ENCODE measurements at regions not wholly inside any gene's neighbourhood (a gene's known extent, or its start where the extent isn't known, plus 50 kb on each side); places are given as distances from the start of the nearest gene placed in this dataset.
"Not testable (repeated sequence)": the region's sequence is repeated elsewhere in the genome, so short reads cannot be mapped to it uniquely, and the experiment has no call there.

DNA sequence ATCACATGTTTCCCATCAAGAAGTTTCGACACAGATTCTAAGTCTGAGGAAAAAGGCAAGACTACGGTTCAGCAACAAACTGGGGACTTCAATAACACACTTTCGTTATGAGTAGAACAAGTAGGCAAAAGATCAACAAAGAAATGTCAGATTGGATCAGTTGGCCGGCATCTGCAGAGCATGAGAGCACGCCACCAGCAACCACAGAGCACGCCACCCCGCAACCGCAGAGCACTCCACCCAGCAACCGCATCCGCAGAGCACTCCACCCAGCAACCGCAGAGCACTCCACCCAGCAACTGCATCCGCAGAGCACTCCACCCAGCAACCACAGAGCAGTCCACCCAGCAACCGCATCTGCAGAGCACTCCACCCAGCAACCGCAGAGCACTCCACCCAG, 89.7 kb upstream of the FAM20C start:
- no peak for TF ChIP-seq CTCF (IDR thresholded peaks at IDR 0.05; ENCODE audit: low read depth, low read length, missing control alignments)
- DNase-seq (ENCODE audit: low read depth), result no peak
- no peak overlapping the region for H3K4me3 ChIP-seq (ENCODE audit: low read depth, low read length)
- in situ Hi-C loops (cut with HindIII; ENCODE audit: low sequenced_read_pairs), result no loop called here

DNA sequence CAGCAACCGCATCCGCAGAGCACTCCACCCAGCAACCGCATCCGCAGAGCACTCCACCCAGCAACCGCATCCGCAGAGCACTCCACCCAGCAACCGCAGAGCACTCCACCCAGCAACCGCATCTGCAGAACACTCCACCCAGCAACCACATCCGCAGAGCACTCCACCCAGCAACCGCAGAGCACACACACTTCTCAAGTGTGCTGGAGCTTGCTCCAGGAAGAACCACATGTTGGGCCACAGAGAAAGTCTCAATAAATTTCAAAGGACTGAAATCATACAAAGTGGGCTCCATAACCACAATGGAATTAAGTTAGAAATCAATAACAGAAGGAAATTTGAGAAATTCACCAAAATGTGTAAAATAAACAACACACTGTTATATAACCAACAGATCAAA, 88.4 kb upstream of the FAM20C start:
- DNase-seq (ENCODE audit: low read depth); in situ Hi-C loops (cut with HindIII; ENCODE audit: low sequenced_read_pairs); H3K4me3 ChIP-seq (ENCODE audit: low read depth, low read length): not testable (repeated sequence)

DNA sequence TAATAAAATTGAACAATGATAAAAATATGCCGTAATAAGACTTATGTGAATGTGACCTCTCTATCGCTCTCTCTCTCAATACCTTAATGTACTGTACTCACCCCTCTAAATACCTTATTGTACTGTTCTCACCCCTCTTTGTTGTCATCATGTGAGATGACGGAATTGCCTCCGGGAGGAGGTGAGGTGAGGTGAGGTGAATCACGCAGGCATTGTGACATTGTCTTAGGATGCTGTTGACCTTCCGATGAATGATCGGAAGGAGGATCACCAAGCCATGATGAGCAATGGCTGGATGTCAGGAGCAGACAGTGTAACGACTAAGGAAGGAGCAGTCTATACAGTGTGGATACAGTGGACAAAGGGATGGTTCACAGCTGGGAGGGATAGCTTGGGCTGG, 87.4 kb upstream of the FAM20C start:
- TF ChIP-seq CTCF (IDR thresholded peaks at IDR 0.05; ENCODE audit: low read depth, low read length, missing control alignments), result no peak
- no peak for DNase-seq (ENCODE audit: low read depth)
- no peak overlapping the region for H3K4me3 ChIP-seq (ENCODE audit: low read depth, low read length)
- in situ Hi-C loops (cut with HindIII; ENCODE audit: low sequenced_read_pairs), result no loop called here

GRCh38 chr7:106356-106755, 86.0 kb upstream of the FAM20C start:
- in situ Hi-C loops (cut with HindIII; ENCODE audit: low sequenced_read_pairs), result no loop called here
- H3K4me3 ChIP-seq (ENCODE audit: low read depth, low read length), result no peak overlapping the region
- DNase-seq (ENCODE audit: low read depth), result no peak
- no peak for TF ChIP-seq CTCF (IDR thresholded peaks at IDR 0.05; ENCODE audit: low read depth, low read length, missing control alignments)

DNA sequence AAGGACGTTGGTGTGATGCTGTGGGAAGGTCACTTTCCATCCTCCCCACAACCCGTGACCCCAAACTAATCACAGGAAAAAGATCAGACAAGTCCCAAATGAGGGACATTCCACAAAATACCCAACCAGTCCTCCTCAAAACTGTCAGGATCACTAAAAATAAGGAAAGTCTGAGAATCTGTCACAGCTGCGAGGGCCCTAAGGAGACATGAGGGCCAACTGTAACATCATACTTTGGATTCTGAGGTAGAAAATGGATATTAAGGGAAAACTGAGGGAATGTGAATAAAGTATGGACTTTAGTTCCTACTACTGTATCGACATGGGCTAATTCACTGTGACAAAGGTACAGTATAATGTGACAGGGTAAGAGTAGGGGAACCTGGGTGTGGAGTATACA, 85.1 kb upstream of the FAM20C start:
- in situ Hi-C loops (cut with HindIII; ENCODE audit: low sequenced_read_pairs), result no loop called here
- TF ChIP-seq CTCF (IDR thresholded peaks at IDR 0.05; ENCODE audit: low read depth, low read length, missing control alignments), result no peak
- no peak for DNase-seq (ENCODE audit: low read depth)
- no peak overlapping the region for H3K4me3 ChIP-seq (ENCODE audit: low read depth, low read length)

GRCh38 chr7:107907-108306, 84.5 kb upstream of the FAM20C start:
- DNase-seq (ENCODE audit: low read depth), result no peak
- no peak for TF ChIP-seq CTCF (IDR thresholded peaks at IDR 0.05; ENCODE audit: low read depth, low read length, missing control alignments)
- in situ Hi-C loops (cut with HindIII; ENCODE audit: low sequenced_read_pairs), result no loop called here
- no peak overlapping the region for H3K4me3 ChIP-seq (ENCODE audit: low read depth, low read length)

DNA sequence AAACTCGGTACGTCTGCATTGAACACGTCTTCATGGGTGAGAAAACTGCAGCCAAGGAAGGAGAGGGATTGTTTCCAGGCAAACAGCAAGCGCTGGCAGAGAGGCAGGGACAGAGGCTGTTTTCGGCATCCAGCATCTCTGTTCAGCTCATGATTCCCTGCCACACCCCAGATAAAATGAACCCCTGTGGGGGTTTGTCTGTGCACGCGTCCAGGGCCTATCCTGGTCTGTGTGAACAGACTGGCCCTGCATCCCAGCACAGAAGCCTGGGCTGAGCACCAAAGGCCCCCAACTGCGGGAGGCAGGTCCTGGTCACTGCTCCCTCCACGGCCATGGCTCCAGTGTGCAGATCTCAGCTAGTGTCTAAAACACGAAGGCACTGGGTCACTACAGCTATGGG, 83.3 kb upstream of the FAM20C start:
- no peak for TF ChIP-seq CTCF (IDR thresholded peaks at IDR 0.05; ENCODE audit: low read depth, low read length, missing control alignments)
- DNase-seq (ENCODE audit: low read depth), result no peak
- in situ Hi-C loops (cut with HindIII; ENCODE audit: low sequenced_read_pairs), result no loop called here

More for the DNA sequence above, 83.3 kb upstream of the FAM20C start:
- no peak overlapping the region for H3K4me3 ChIP-seq (ENCODE audit: low read depth, low read length)
